ENCODE measurements at regions not wholly inside any gene's neighbourhood (a gene's known extent, or its start where the extent isn't known, plus 50 kb on each side); places are given as distances from the start of the nearest gene placed in this dataset.
A peak's percentile ranks its signal among the peaks of the same experiment; 100 is the strongest.
"Not testable (repeated sequence)": the region's sequence is repeated elsewhere in the genome, so short reads cannot be mapped to it uniquely, and the experiment has no call there.

- no peak for DNase-seq (ENCODE audit: low spot score)
Measured at GRCh38 chr9:90061187-90061586, 456.4 kb downstream of the GADD45G start.

- DNase-seq (ENCODE audit: low spot score): no peak
Measured at GRCh38 chr9:90062982-90063381, 458.2 kb downstream of the GADD45G start.

- no peak for DNase-seq (ENCODE audit: low spot score)
Measured at GRCh38 chr9:90064248-90064647, 459.4 kb downstream of the GADD45G start.

GRCh38 chr9:90064971-90065370 is 460.2 kb downstream of the GADD45G start:
- DNase-seq (ENCODE audit: low spot score): no peak

GRCh38 chr9:90065851-90066250 is 461.0 kb downstream of the GADD45G start:
- no peak for DNase-seq (ENCODE audit: low spot score)

GRCh38 chr9:90069085-90069484 is 464.3 kb downstream of the GADD45G start:
- DNase-seq (ENCODE audit: low spot score): no peak

- no peak for DNase-seq (ENCODE audit: low spot score)
Measured at GRCh38 chr9:90070056-90070455, 465.2 kb downstream of the GADD45G start.

GRCh38 chr9:90070469-90070868 is 465.7 kb downstream of the GADD45G start:
- no peak for DNase-seq (ENCODE audit: low spot score)

- DNase-seq (ENCODE audit: low spot score): no peak
Measured at GRCh38 chr9:90070931-90071660, 466.3 kb downstream of the GADD45G start.

GRCh38 chr9:90073186-90073945 is 468.6 kb downstream of the GADD45G start:
- no peak for DNase-seq (ENCODE audit: low spot score)

GRCh38 chr9:90074316-90074962 is 469.6 kb downstream of the GADD45G start:
- no peak for DNase-seq (ENCODE audit: low spot score)

GRCh38 chr9:90077598-90077997 is 472.8 kb downstream of the GADD45G start:
- not testable (repeated sequence) for DNase-seq (ENCODE audit: low spot score)

GRCh38 chr9:90078988-90079421 is 474.2 kb downstream of the GADD45G start:
- no peak for DNase-seq (ENCODE audit: low spot score)

- no peak for DNase-seq (ENCODE audit: low spot score)
Measured at GRCh38 chr9:90085633-90086032, 480.8 kb downstream of the GADD45G start.

- DNase-seq (ENCODE audit: low spot score): no peak
Measured at GRCh38 chr9:90086101-90086511, 481.3 kb downstream of the GADD45G start.

- no peak for DNase-seq (ENCODE audit: low spot score)
Measured at GRCh38 chr9:90088434-90088833, 483.6 kb downstream of the GADD45G start.

- no peak for DNase-seq (ENCODE audit: low spot score)
Measured at GRCh38 chr9:90088856-90089255, 484.0 kb downstream of the GADD45G start.

GRCh38 chr9:90090997-90091396 is 486.2 kb downstream of the GADD45G start:
- DNase-seq (ENCODE audit: low spot score): no peak

- no peak for DNase-seq (ENCODE audit: low spot score)
Measured at GRCh38 chr9:90092508-90092907, 487.7 kb downstream of the GADD45G start.

GRCh38 chr9:90095682-90096081 is 490.9 kb downstream of the GADD45G start:
- peak; percentile 75 for DNase-seq (ENCODE audit: low spot score)

- DNase-seq (ENCODE audit: low spot score): no peak
Measured at GRCh38 chr9:90097237-90097636, 492.4 kb downstream of the GADD45G start.

GRCh38 chr9:90098408-90098807 is 493.6 kb downstream of the GADD45G start:
- no peak for DNase-seq (ENCODE audit: low spot score)

Measured in D341Med (cell line).